Occipital lobe (tissue), 1 donor: ENCODE measurements at regions not wholly inside any gene's neighbourhood (a gene's known extent, or its start where the extent isn't known, plus 50 kb on each side); places are given as distances from the start of the nearest gene placed in this dataset.
"Not testable (repeated sequence)": the region's sequence is repeated elsewhere in the genome, so short reads cannot be mapped to it uniquely, and the experiment has no call there.

Experiments
- DNase-seq: peaks from one replicate; lab custom pipeline; 2025; lab: John Stamatoyannopoulos, UW

GRCh38 chr2:179385756-179386155 lies 121.1 kb upstream of the SESTD1 start:
- DNase-seq, result not testable (repeated sequence)

GRCh38 chr2:179383975-179384374 lies 119.3 kb upstream of the SESTD1 start:
- no peak for DNase-seq

- DNase-seq, result no peak
Observed at GRCh38 chr2:179377296-179377695, 112.7 kb upstream of the SESTD1 start.

- DNase-seq, result no peak
Observed at GRCh38 chr2:179376881-179377280, 112.2 kb upstream of the SESTD1 start.

GRCh38 chr2:179373816-179374215 lies 109.2 kb upstream of the SESTD1 start:
- no peak for DNase-seq

GRCh38 chr2:179365561-179365960 lies 100.9 kb upstream of the SESTD1 start:
- not testable (repeated sequence) for DNase-seq

GRCh38 chr2:179355881-179356280 lies 91.2 kb upstream of the SESTD1 start:
- DNase-seq, result no peak

GRCh38 chr2:179354739-179355537 lies 90.3 kb upstream of the SESTD1 start:
- no peak for DNase-seq

- no peak for DNase-seq
Observed at GRCh38 chr2:179354296-179354695, 89.7 kb upstream of the SESTD1 start.

GRCh38 chr2:179352181-179352580 lies 87.5 kb upstream of the SESTD1 start:
- no peak for DNase-seq

GRCh38 chr2:179351057-179351456 lies 86.4 kb upstream of the SESTD1 start:
- no peak for DNase-seq

GRCh38 chr2:179349670-179350303 lies 85.2 kb upstream of the SESTD1 start:
- DNase-seq, result no peak

- peak; percentile 4 for DNase-seq
Observed at GRCh38 chr2:179348906-179349305, 84.3 kb upstream of the SESTD1 start.

GRCh38 chr2:179344970-179345369 lies 80.3 kb upstream of the SESTD1 start:
- no peak for DNase-seq

- no peak for DNase-seq
Observed at GRCh38 chr2:179344280-179344964, 79.8 kb upstream of the SESTD1 start.

GRCh38 chr2:179343945-179344279 lies 79.3 kb upstream of the SESTD1 start:
- no peak for DNase-seq

- no peak for DNase-seq
Observed at GRCh38 chr2:179341152-179341866, 76.7 kb upstream of the SESTD1 start.

GRCh38 chr2:179340678-179341077 lies 76.0 kb upstream of the SESTD1 start:
- no peak for DNase-seq

GRCh38 chr2:179338681-179339080 lies 74.0 kb upstream of the SESTD1 start:
- no peak for DNase-seq

GRCh38 chr2:179336782-179337534 lies 72.3 kb upstream of the SESTD1 start:
- DNase-seq, result no peak

GRCh38 chr2:179335732-179336131 lies 71.1 kb upstream of the SESTD1 start:
- DNase-seq, result no peak
